A549 (cell line): ENCODE measurements at regions not wholly inside any gene's neighbourhood (a gene's known extent, or its start where the extent isn't known, plus 50 kb on each side); places are given as distances from the start of the nearest gene placed in this dataset.
"Not testable (repeated sequence)": the region's sequence is repeated elsewhere in the genome, so short reads cannot be mapped to it uniquely, and the experiment has no call there.

Experiments
- ATAC-seq, 2 experiments: fragments of 200-7000 bp in 1 of 2; fragments of >200 bp in 1 of 2; cut with Nextera tagmentation in 1 of 2; cut with Tn5 transposase in 1 of 2; 3 replicates each; pipeline versions ENCODE4 v1.8.0 to v1.9.1; 2018 to 2020; ENCODE audit warnings: mild to moderate bottlenecking in 1 of 2, moderate library complexity in 1 of 2
- CTCF ChIA-PET: fragments of 300-600 bp; sonication (Branson Sonifier 250); formaldehyde crosslinking; extraction: SDS; loops from one replicate; lab custom pipeline; 2021; ENCODE audit warnings: antibody characterized with exemption, inconsistent platforms; lab: Yijun Ruan, JAX
- POLR2A ChIA-PET: fragments of 350-600 bp; formaldehyde crosslinking; extraction: SDS; loops from one replicate; lab custom pipeline; 2021; ENCODE audit warnings: antibody characterized with exemption, inconsistent platforms; lab: Yijun Ruan, JAX
- DNase-seq, 2 experiments: peaks; one replicate each; pipeline versions ENCODE4 v3.0.0 to v3.0.0-alpha.2; 2011 to 2016; ENCODE audit warnings: low read depth in 1 of 2, low spot score in 1 of 2
- FAIRE-seq: peaks from 2 replicates; lab custom pipeline; 2011; peaks lifted over from hg19 to GRCh38; lab: Jason Lieb, UNC
- H3K27ac ChIP-seq, 2 experiments: fragments of >200 bp; sonication (Bioruptor Twin); formaldehyde crosslinking; 3 replicates each; pipeline ENCODE4 v1.5.1; 2016 to 2017
- H3K4me1 ChIP-seq: fragments of >200 bp; sonication (Bioruptor Twin); formaldehyde crosslinking; 3 replicates; pipeline ENCODE4 v1.6.1; 2016
- H3K4me2 ChIP-seq: fragments of >200 bp; sonication (Bioruptor Twin); formaldehyde crosslinking; 3 replicates; pipeline ENCODE4 v1.6.1; 2016
- H3K4me3 ChIP-seq: fragments of >200 bp; sonication (Bioruptor Twin); formaldehyde crosslinking; 3 replicates; pipeline ENCODE4 v1.5.1; 2016
- H3K9me3 ChIP-seq: fragments of >200 bp; sonication (Bioruptor Twin); formaldehyde crosslinking; 3 replicates; pipeline ENCODE4 v1.6.1; 2016
- CHD2 ChIP-seq: fragments of 150-350 bp; IDR thresholded peaks from 2 replicates; pipeline ENCODE4 v1.6.1; 2014; ENCODE audit warnings: low read length; ENCODE audit not compliant: partially characterized antibody
- CHD4 ChIP-seq: fragments of 200-600 bp; sonication (generic); IDR thresholded peaks from 2 replicates; pipeline ENCODE4 v1.6.1; 2016; ENCODE audit warnings: antibody characterized with exemption, mild to moderate bottlenecking, borderline replicate concordance
- E2F6 ChIP-seq: IDR thresholded peaks from 2 replicates; pipeline ENCODE4 v1.6.1; 2012; ENCODE audit warnings: low read depth, borderline replicate concordance
- HDAC2 ChIP-seq: fragments of 200-600 bp; sonication (generic); IDR thresholded peaks from 2 replicates; pipeline ENCODE4 v1.6.1; 2016
- HES2 ChIP-seq: fragments of >200 bp; sonication (Bioruptor Twin); formaldehyde crosslinking; IDR thresholded peaks from 2 replicates; pipeline ENCODE4 v1.6.1; 2016
- HOXA7 ChIP-seq: fragments of 250-450 bp; sonication (Bioruptor Pico); IDR thresholded peaks from 2 replicates; pipeline ENCODE4 v1.5.0; 2020; ENCODE audit warnings: mild to moderate bottlenecking, moderate library complexity
- HOXB13 ChIP-seq: fragments of 250-450 bp; sonication (Bioruptor Pico); IDR thresholded peaks from 2 replicates; pipeline ENCODE4 v1.5.0; 2020; ENCODE audit warnings: low read depth, mild to moderate bottlenecking, moderate library complexity
- HOXB5 ChIP-seq: fragments of 250-450 bp; sonication (Bioruptor Pico); IDR thresholded peaks from 2 replicates; pipeline ENCODE4 v1.5.0; 2020; ENCODE audit warnings: mild to moderate bottlenecking, moderate library complexity
- JUN ChIP-seq, 2 experiments: fragments of >200 bp; sonication (Bioruptor Twin); formaldehyde crosslinking; IDR thresholded peaks; 2 replicates in 1 of 2; 3 replicates in 1 of 2; pipeline ENCODE4 v1.6.1; 2016 to 2017
- JUNB ChIP-seq: fragments of >200 bp; sonication (Bioruptor Twin); formaldehyde crosslinking; IDR thresholded peaks from 2 replicates; pipeline ENCODE4 v1.6.1; 2016
- NR3C1 ChIP-seq: fragments of >200 bp; sonication (Bioruptor Twin); formaldehyde crosslinking; IDR thresholded peaks from 3 replicates; pipeline ENCODE4 v1.6.1; 2017
- PHF8 ChIP-seq: fragments of 200-600 bp; sonication (generic); IDR thresholded peaks from 2 replicates; pipeline ENCODE4 v1.6.1; 2016; ENCODE audit warnings: low read depth, mild to moderate bottlenecking, antibody characterized with exemption, moderate library complexity, borderline replicate concordance
- POLR2A ChIP-seq: IDR thresholded peaks from 2 replicates; pipeline ENCODE4 v1.6.1; 2012; ENCODE audit warnings: mild to moderate bottlenecking, low read length
- RARB ChIP-seq: fragments of 250-450 bp; sonication (Bioruptor Pico); IDR thresholded peaks from 2 replicates; pipeline ENCODE4 v1.8.0; 2021; ENCODE audit warnings: mild to moderate bottlenecking, moderate library complexity
- RCOR1 ChIP-seq: fragments of 150-350 bp; IDR thresholded peaks from 2 replicates; pipeline ENCODE4 v1.6.1; 2014; ENCODE audit warnings: antibody characterized with exemption, low read length, low read depth
- SREBF2 ChIP-seq: fragments of 450-650 bp; IDR thresholded peaks from 2 replicates; pipeline ENCODE4 v1.6.1; 2014; ENCODE audit warnings: mild to moderate bottlenecking, moderate library complexity
- TFCP2L1 ChIP-seq: fragments of 250-450 bp; sonication (Bioruptor Pico); IDR thresholded peaks from 2 replicates; pipeline ENCODE4 v1.5.0; 2021; ENCODE audit warnings: mild to moderate bottlenecking
- ZNF302 ChIP-seq: fragments of 250-450 bp; sonication (Bioruptor Pico); IDR thresholded peaks from 2 replicates; pipeline ENCODE4 v1.9.0; 2021; ENCODE audit warnings: inconsistent platforms, mild to moderate bottlenecking, moderate library complexity
- WGBS: methylation state at CpG from one replicate; pipeline ENCODE4 v1.1.6; 2017; ENCODE audit errors: missing lambda C conversion rate; 5-methylcytosine and 5-hydroxymethylcytosine counted together
- TF ChIP-seq, protein P1 (sequence below): fragments of 250-450 bp; sonication (Bioruptor Pico); IDR thresholded peaks from 2 replicates; pipeline ENCODE4 v1.5.0; 2020; ENCODE audit warnings: low read depth, mild to moderate bottlenecking, moderate library complexity
- TF ChIP-seq, protein P2 (sequence below): fragments of 250-450 bp; sonication (Bioruptor Pico); IDR thresholded peaks from 2 replicates; pipeline ENCODE4 v1.5.0; 2021; ENCODE audit warnings: mild to moderate bottlenecking, moderate library complexity, borderline replicate concordance
- TF ChIP-seq, protein P3 (sequence below): fragments of 200-600 bp; sonication (generic); IDR thresholded peaks from 2 replicates; pipeline ENCODE4 v1.6.1; 2016; ENCODE audit warnings: antibody characterized with exemption, mild to moderate bottlenecking, moderate library complexity
- TF ChIP-seq, protein P4 (sequence below): fragments of >200 bp; sonication (Bioruptor Twin); formaldehyde crosslinking; IDR thresholded peaks from 3 replicates; pipeline ENCODE4 v1.5.1; 2016

- H3K4me2 ChIP-seq, result no peak overlapping the region
- H3K4me3 ChIP-seq, result no peak overlapping the region
- TF ChIP-seq CHD2 (no peak), TFCP2L1 (CRISPR knock-in tag) (no peak), PHF8 (no peak), NR3C1 (no peak), HOXB13 (CRISPR knock-in tag) (no peak), HES2 (no peak), CHD4 (no peak), E2F6 (no peak), ZNF302 (CRISPR knock-in tag) (no peak), HOXB5 (no peak), POLR2A (no peak), HDAC2 (no peak), JUNB (no peak), SREBF2 (no peak), RARB (CRISPR knock-in tag) (no peak)
- TF ChIP-seq, protein P1, sequence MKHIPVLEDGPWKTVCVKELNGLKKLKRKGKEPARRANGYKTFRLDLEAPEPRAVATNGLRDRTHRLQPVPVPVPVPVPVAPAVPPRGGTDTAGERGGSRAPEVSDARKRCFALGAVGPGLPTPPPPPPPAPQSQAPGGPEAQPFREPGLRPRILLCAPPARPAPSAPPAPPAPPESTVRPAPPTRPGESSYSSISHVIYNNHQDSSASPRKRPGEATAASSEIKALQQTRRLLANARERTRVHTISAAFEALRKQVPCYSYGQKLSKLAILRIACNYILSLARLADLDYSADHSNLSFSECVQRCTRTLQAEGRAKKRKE, result no peak
- TF ChIP-seq, protein P2, sequence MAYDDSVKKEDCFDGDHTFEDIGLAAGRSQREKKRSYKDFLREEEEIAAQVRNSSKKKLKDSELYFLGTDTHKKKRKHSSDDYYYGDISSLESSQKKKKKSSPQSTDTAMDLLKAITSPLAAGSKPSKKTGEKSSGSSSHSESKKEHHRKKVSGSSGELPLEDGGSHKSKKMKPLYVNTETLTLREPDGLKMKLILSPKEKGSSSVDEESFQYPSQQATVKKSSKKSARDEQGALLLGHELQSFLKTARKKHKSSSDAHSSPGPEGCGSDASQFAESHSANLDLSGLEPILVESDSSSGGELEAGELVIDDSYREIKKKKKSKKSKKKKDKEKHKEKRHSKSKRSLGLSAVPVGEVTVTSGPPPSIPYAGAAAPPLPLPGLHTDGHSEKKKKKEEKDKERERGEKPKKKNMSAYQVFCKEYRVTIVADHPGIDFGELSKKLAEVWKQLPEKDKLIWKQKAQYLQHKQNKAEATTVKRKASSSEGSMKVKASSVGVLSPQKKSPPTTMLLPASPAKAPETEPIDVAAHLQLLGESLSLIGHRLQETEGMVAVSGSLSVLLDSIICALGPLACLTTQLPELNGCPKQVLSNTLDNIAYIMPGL (CRISPR knock-in tag), result no peak
- POLR2A ChIA-PET, result no interaction called here
- CTCF ChIA-PET, result interaction anchor here (4.3 kb wide), 1 partner anchor 8 kb away, joined by 51 read pairs; no protein-coding TSS in a partner anchor
- no peak for DNase-seq
- no peak for ATAC-seq
- no peaks in the 10 kb centered on the region for H3K4me1 ChIP-seq
- 17% methylated on average over 1 of the region's 1 CpG for WGBS
- no peak overlapping the region for H3K27ac ChIP-seq
- FAIRE-seq, result no peak
- H3K9me3 ChIP-seq, result no peaks in the 10 kb centered on the region
Observed at GRCh38 chr16:82271636-82272035, 101.6 kb upstream of the MPHOSPH6 start.

DNA sequence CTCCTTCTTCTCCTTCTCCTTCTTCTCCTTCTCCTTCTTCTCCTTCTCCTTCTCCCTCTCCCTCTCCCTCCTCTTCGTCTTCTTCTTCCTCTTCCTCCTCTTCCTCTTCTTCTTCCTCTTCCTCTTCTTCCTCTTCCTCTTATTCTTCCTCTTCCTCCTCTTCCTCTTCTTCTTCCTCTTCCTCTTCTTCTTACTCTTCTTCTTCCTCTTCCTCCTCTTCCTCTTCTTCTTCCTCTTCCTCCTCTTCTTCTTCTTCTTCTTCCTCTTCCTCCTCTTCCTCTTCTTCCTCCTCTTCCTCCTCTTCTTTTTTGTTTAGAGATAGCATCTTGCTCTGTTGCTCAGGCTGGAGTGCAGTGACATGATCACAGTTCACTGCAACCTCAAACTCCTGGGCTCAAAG, 97.7 kb upstream of the MPHOSPH6 start:
- H3K4me2 ChIP-seq, H3K4me1 ChIP-seq, H3K4me3 ChIP-seq, FAIRE-seq, H3K9me3 ChIP-seq, ATAC-seq, DNase-seq, POLR2A ChIA-PET, H3K27ac ChIP-seq: not testable (repeated sequence)
- WGBS, result 0% methylated on average over 1 of the region's 1 CpG
- CTCF ChIA-PET, result interaction anchor here (0.6 kb wide), 1 partner anchor 220 kb away, joined by 4 read pairs; no protein-coding TSS in a partner anchor

DNA sequence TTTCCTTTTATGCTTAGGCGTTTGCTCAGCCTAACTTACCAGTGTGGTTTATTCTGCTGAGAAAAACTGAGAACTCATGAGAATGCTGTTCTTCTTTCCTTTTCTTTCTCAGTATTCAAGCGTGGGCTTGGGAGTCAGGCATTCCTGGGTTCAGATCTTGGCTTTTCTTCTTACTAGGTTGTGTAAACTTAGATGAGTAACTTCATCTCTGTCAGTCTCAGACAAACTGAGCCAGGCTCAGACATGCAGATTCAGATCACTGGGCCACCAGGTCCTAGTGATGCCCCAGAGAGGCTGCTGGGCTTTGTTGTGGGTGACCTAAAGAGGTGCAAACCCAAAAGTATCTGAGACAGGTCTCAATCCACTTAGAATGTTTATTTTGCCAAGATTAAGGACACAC, 95.8 kb upstream of the MPHOSPH6 start:
- POLR2A ChIA-PET, result no interaction called here
- H3K4me1 ChIP-seq, result no peaks in the 10 kb centered on the region
- H3K27ac ChIP-seq, result no peak overlapping the region
- no peak overlapping the region for H3K4me2 ChIP-seq
- WGBS, result 1% methylated on average over 2 of the region's 2 CpGs
- CTCF ChIA-PET, result no interaction called here
- no peak for DNase-seq
- no peak for FAIRE-seq
- ATAC-seq, result no peak
- H3K9me3 ChIP-seq, result no peaks in the 10 kb centered on the region
- TF ChIP-seq SREBF2 (no peak), NR3C1 (no peak), HOXA7 (CRISPR knock-in tag) (no peak), JUN (IDR thresholded peaks at IDR 0.05) (no peak), RCOR1 (no peak)
- TF ChIP-seq, protein P3, sequence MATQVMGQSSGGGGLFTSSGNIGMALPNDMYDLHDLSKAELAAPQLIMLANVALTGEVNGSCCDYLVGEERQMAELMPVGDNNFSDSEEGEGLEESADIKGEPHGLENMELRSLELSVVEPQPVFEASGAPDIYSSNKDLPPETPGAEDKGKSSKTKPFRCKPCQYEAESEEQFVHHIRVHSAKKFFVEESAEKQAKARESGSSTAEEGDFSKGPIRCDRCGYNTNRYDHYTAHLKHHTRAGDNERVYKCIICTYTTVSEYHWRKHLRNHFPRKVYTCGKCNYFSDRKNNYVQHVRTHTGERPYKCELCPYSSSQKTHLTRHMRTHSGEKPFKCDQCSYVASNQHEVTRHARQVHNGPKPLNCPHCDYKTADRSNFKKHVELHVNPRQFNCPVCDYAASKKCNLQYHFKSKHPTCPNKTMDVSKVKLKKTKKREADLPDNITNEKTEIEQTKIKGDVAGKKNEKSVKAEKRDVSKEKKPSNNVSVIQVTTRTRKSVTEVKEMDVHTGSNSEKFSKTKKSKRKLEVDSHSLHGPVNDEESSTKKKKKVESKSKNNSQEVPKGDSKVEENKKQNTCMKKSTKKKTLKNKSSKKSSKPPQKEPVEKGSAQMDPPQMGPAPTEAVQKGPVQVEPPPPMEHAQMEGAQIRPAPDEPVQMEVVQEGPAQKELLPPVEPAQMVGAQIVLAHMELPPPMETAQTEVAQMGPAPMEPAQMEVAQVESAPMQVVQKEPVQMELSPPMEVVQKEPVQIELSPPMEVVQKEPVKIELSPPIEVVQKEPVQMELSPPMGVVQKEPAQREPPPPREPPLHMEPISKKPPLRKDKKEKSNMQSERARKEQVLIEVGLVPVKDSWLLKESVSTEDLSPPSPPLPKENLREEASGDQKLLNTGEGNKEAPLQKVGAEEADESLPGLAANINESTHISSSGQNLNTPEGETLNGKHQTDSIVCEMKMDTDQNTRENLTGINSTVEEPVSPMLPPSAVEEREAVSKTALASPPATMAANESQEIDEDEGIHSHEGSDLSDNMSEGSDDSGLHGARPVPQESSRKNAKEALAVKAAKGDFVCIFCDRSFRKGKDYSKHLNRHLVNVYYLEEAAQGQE, result no peak
- TF ChIP-seq, protein P4, sequence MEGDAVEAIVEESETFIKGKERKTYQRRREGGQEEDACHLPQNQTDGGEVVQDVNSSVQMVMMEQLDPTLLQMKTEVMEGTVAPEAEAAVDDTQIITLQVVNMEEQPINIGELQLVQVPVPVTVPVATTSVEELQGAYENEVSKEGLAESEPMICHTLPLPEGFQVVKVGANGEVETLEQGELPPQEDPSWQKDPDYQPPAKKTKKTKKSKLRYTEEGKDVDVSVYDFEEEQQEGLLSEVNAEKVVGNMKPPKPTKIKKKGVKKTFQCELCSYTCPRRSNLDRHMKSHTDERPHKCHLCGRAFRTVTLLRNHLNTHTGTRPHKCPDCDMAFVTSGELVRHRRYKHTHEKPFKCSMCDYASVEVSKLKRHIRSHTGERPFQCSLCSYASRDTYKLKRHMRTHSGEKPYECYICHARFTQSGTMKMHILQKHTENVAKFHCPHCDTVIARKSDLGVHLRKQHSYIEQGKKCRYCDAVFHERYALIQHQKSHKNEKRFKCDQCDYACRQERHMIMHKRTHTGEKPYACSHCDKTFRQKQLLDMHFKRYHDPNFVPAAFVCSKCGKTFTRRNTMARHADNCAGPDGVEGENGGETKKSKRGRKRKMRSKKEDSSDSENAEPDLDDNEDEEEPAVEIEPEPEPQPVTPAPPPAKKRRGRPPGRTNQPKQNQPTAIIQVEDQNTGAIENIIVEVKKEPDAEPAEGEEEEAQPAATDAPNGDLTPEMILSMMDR, result no peak
- H3K4me3 ChIP-seq, result no peak overlapping the region
